BJ (cell line): ENCODE measurements at regions not wholly inside any gene's neighbourhood (a gene's known extent, or its start where the extent isn't known, plus 50 kb on each side); places are given as distances from the start of the nearest gene placed in this dataset.

ENCODE experiments used
- CTCF ChIA-PET: fragments of 350-600 bp; formaldehyde crosslinking; extraction: SDS; loops from one replicate; lab custom pipeline; 2021; ENCODE audit warnings: antibody characterized with exemption, inconsistent platforms; lab: Yijun Ruan, JAX
- POLR2A ChIA-PET: fragments of 300-600 bp; sonication (Branson Sonifier 250); formaldehyde crosslinking; extraction: SDS; loops from one replicate; lab custom pipeline; 2021; ENCODE audit warnings: antibody characterized with exemption; lab: Charles Lee
- DNase-seq: peaks from one replicate; pipeline ENCODE4 v3.0.0-alpha.2; 2011; ENCODE audit warnings: low read depth
- H3K27me3 ChIP-seq: 2 replicates; pipeline ENCODE4 v1.6.0; 2011; ENCODE audit warnings: low read length; ENCODE audit not compliant: control insufficient read depth, insufficient read depth
- H3K36me3 ChIP-seq: 2 replicates; pipeline ENCODE4 v1.5.1; 2011; ENCODE audit warnings: low read length; ENCODE audit not compliant: control insufficient read depth, insufficient read depth
- H3K4me3 ChIP-seq: 2 replicates; pipeline ENCODE4 v1.5.1; 2011; ENCODE audit warnings: low read depth, mild to moderate bottlenecking, control low read depth, low read length
- TF ChIP-seq, protein P1 (sequence below): IDR thresholded peaks from 2 replicates; pipeline ENCODE4 v1.5.1; 2011; ENCODE audit warnings: low read depth, mild to moderate bottlenecking, control low read depth, inconsistent platforms, low read length, moderate library complexity; ENCODE audit not compliant: insufficient read depth

DNA sequence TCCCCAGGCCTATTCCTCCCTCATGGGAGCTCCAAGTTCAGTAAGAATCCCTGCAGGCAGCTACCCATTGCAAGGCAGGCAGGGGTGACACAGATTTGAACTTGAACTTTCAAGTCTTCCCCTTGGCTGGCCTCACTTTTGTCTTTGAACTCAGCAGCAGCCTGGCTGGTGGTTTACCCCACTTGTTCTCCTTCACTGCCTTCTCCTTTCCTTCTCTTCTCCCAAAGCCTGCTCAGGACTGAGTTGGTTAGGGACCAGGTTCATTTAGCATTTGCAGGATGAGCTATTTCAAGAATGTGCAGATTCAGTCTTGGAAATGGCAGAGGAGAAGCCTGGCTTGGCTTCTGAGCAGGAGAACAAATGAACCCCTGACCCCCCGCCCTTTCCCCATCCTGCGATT lies 67.7 kb upstream of the TBX3 start:
- Histone ChIP-seq H3K4me3 (no peak overlapping the region), H3K36me3 (no peaks in the 10 kb centered on the region), H3K27me3 (no peaks in the 10 kb centered on the region)
- TF ChIP-seq, protein P1, sequence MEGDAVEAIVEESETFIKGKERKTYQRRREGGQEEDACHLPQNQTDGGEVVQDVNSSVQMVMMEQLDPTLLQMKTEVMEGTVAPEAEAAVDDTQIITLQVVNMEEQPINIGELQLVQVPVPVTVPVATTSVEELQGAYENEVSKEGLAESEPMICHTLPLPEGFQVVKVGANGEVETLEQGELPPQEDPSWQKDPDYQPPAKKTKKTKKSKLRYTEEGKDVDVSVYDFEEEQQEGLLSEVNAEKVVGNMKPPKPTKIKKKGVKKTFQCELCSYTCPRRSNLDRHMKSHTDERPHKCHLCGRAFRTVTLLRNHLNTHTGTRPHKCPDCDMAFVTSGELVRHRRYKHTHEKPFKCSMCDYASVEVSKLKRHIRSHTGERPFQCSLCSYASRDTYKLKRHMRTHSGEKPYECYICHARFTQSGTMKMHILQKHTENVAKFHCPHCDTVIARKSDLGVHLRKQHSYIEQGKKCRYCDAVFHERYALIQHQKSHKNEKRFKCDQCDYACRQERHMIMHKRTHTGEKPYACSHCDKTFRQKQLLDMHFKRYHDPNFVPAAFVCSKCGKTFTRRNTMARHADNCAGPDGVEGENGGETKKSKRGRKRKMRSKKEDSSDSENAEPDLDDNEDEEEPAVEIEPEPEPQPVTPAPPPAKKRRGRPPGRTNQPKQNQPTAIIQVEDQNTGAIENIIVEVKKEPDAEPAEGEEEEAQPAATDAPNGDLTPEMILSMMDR, result no peak
- POLR2A ChIA-PET, result interaction anchor here (0.6 kb wide), 1 partner anchor 68 kb away, joined by 3 read pairs; the partner anchor contains the start of gene TBX3
- CTCF ChIA-PET, result no interaction called here
- DNase-seq, result no peak

DNA sequence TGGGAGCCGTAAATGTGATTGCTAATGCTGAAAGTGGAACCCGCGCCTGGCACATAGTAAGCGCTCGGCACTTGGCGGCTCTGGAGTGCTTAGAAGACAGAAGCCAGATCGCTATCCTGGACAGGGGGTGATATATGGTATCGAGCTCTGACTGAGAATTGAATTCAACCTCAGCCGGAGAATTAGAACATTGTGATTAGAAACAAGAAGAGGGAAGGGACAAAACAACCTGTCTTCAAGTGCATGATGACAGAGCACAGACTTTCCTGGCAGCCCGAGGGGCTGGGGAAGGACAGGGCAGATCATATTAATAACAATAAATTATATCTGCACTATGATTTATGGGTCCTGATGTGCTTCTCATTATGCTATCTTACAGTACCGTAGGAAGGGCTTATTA lies 66.9 kb upstream of the TBX3 start:
- Histone ChIP-seq H3K4me3 (no peak overlapping the region), H3K36me3 (no peaks in the 10 kb centered on the region), H3K27me3 (no peaks in the 10 kb centered on the region)
- ChIA-PET CTCF (interaction anchor here (0.6 kb wide), 1 partner anchor 9 kb away, joined by 3 read pairs; no protein-coding TSS in a partner anchor), POLR2A (interaction anchor here (0.6 kb wide), 1 partner anchor 67 kb away, joined by 3 read pairs; the partner anchor contains the start of gene TBX3)
- no peak for DNase-seq
- TF ChIP-seq, protein P1, result no peak

DNA sequence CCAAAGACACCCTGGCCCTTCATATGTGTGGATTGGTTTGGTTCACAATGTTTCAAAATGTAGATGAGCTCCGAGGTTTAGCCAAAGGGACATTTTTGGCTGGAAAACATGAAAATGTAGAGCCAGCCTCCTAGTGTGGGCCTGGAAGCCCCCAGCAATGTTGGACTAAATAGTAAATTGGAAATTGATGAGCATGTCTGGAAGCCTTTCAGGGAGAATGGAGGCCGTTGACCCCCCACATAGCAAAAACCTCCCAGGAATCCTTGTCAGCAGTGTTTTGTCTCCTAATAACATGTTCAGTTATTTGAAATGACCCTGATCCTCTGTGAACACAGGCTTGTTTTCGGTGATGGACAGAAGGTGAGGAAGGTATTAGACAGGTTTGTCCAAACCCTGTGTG lies 65.1 kb upstream of the TBX3 start:
- TF ChIP-seq, protein P1, result no peak
- POLR2A ChIA-PET, result no interaction called here
- no peak for DNase-seq
- Histone ChIP-seq H3K36me3 (no peaks in the 10 kb centered on the region), H3K27me3 (no peaks in the 10 kb centered on the region), H3K4me3 (no peak overlapping the region)
- CTCF ChIA-PET, result no interaction called here

DNA sequence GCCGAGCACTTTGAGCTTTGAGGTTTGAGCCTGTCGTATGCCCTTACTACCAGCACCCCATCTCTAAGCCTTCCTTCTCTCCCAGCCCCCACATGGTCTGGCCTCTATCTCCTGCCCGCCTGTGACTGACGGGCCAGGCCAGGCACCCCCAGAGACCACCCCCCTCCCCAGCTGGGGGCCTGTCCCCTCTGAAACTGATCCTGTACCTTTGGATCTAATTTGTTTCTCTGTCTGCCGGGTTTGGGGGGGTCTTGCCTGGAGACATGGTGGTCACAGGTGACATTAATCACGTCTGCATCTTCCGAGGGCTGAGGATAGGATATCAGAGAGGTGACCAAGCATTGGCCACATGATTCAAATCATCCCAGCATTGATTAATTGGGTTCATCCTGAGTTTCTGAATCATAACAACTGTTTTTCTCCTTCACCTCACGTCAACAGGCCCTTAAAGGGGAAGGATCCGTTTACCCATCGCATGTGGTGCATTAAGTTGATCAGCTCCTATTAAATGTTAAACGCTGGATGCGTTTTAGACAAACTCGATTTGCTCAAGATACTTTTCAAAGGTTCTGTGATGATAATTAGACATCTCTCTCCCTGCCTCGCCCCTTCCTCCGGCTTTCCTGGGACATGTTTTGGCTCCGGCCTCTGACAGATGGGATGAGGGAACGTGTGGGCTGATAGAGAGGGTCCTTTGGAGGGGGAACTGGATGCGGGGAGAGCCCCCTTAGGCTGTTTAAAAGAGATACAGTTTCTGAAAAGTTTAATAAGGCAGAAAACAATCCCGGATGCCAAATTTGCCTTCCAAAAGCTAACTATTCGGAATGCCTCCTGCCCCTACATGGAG lies 63.3 kb upstream of the TBX3 start:
- ChIA-PET CTCF (interaction anchor here (0.6 kb wide), 1 partner anchor 610 kb away, joined by 3 read pairs; no protein-coding TSS in a partner anchor), POLR2A (interaction anchor here (0.5 to 0.6 kb wide), 3 partner anchors 18 to 407 kb away, joined by 3 to 14 read pairs (median 12); no protein-coding TSS in a partner anchor)
- Histone ChIP-seq H3K36me3 (no peaks in the 10 kb centered on the region), H3K4me3 (no peak overlapping the region), H3K27me3 (no peaks in the 10 kb centered on the region)
- no peak for DNase-seq
- TF ChIP-seq, protein P1, result no peak

DNA sequence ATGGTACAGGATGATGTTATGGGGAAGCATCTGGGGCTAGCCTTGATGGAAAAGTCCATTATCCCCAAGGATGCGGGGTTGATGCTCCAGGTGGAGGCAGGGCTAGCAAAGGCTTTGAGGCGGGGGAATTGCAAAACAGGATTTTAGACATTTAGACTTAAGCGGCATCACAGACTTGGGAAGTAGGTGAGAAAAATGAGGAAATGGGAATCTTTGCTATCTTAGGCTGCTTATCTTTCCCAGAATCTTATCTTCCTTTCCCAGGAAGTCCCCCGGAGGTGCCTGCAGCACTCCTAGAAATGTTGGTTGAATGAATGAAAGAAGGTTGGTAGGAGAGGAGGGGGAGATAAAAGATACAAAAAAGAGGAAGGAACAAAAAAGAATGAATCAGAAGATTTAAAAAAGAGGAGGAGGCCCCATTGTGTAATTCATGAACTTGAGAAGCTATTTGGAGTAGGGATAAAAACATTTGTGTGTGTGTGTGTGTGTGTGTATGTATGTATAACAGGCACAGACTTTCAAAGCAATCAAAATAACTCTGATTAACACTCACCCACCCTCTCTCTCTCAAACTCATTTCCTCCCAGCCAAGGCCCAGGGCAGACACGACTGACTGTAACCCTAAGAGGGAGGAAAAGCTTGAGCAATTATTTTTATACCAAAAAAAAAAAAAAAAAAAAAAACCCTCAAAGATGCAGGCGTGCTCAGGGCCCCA lies 62.5 kb upstream of the TBX3 start:
- ChIA-PET POLR2A (interaction anchor here (0.5 to 0.6 kb wide), 3 partner anchors 19 to 407 kb away, joined by 3 to 14 read pairs (median 12); no protein-coding TSS in a partner anchor), CTCF (no interaction called here)
- Histone ChIP-seq H3K27me3 (no peaks in the 10 kb centered on the region), H3K36me3 (no peaks in the 10 kb centered on the region), H3K4me3 (no peak overlapping the region)
- TF ChIP-seq, protein P1, result no peak
- DNase-seq, result peak; percentile 63
